Endothelial cell of umbilical vein (primary cell): ENCODE measurements at regions not wholly inside any gene's neighbourhood (a gene's known extent, or its start where the extent isn't known, plus 50 kb on each side); places are given as distances from the start of the nearest gene placed in this dataset.

Experiments used
- BruUV-seq: library from RNA; stranded (reverse); fragments of 400-500 nt; replicated peaks from 2 replicates; lab custom pipeline; 2021; lab: Mats Ljungman, UMichigan
- CTCF ChIA-PET: fragments of 300-600, 350-600 bp; sonication (Branson Sonifier 250); formaldehyde crosslinking; loops from one replicate; lab custom pipeline; 2021; ENCODE audit warnings: antibody characterized with exemption, inconsistent platforms; lab: Charles Lee
- POLR2A ChIA-PET: fragments of 300-600, 350-600 bp; sonication (Branson Sonifier 250); formaldehyde crosslinking; loops from one replicate; lab custom pipeline; 2021; ENCODE audit warnings: antibody characterized with exemption, inconsistent platforms; lab: Charles Lee
- DNase-seq: peaks from one replicate; pipeline ENCODE4 v3.0.0-alpha.2; 2011; ENCODE audit warnings: low read depth, low spot score
- FAIRE-seq: peaks from 2 replicates; lab custom pipeline; 2011; peaks lifted over from hg19 to GRCh38; lab: Jason Lieb, UNC
- H2AFZ ChIP-seq: 2 replicates; pipeline ENCODE4 v1.6.0; 2012; ENCODE audit warnings: low read depth, low read length, control low read depth, inconsistent platforms
- H3K27ac ChIP-seq: 2 replicates; pipeline ENCODE4 v1.5.1; 2011; ENCODE audit warnings: low read depth, mild to moderate bottlenecking, control low read depth, low read length, moderate library complexity; ENCODE audit not compliant: insufficient read depth
- H3K27me3 ChIP-seq, 2 experiments: 2 replicates each; pipeline versions ENCODE4 v1.6.0 to v1.6.1; 2011; ENCODE audit warnings: low read length in 2 of 2, mixed read lengths in 1 of 2; ENCODE audit not compliant: control insufficient read depth in 2 of 2, insufficient read depth in 2 of 2
- H3K36me3 ChIP-seq, 2 experiments: 2 replicates in 1 of 2; 3 replicates in 1 of 2; pipeline ENCODE4 v1.5.1; 2011; ENCODE audit warnings: low read length in 2 of 2, mild to moderate bottlenecking in 1 of 2, moderate library complexity in 1 of 2; ENCODE audit not compliant: control insufficient read depth in 2 of 2, insufficient read depth in 2 of 2; ENCODE audit errors: extremely low read depth in 1 of 2
- H3K4me1 ChIP-seq: 3 replicates; pipeline ENCODE4 v1.5.1; 2011; ENCODE audit warnings: mild to moderate bottlenecking, low read length; ENCODE audit not compliant: control insufficient read depth, insufficient read depth; ENCODE audit errors: extremely low read depth
- H3K4me2 ChIP-seq: 2 replicates; pipeline ENCODE4 v1.6.1; 2011; ENCODE audit warnings: low read length, control low read depth, mixed read lengths; ENCODE audit not compliant: insufficient read depth
- H3K4me3 ChIP-seq, 3 experiments: fragments of 200-600 bp in 1 of 3; sonication (generic), shearing (Covaris generic) in 1 of 3; replicated peaks in 1 of 3; 2 replicates each; pipeline ENCODE4 v1.5.1; 2011 to 2016; ENCODE audit warnings: control low read depth in 3 of 3, low read length in 3 of 3, mild to moderate bottlenecking in 2 of 3, inconsistent platforms in 1 of 3, low read depth in 1 of 3, moderate library complexity in 1 of 3; ENCODE audit not compliant: insufficient read depth in 1 of 3
- H3K79me2 ChIP-seq: 2 replicates; pipeline ENCODE4 v1.6.0; 2012; ENCODE audit warnings: low read length, inconsistent platforms; ENCODE audit not compliant: control insufficient read depth, insufficient read depth
- H3K9ac ChIP-seq: replicated peaks from 2 replicates; pipeline ENCODE3; 2011; ENCODE audit warnings: low read length, control low read depth; ENCODE audit not compliant: insufficient read depth; ENCODE audit errors: extremely low read depth
- H3K9me1 ChIP-seq: replicated peaks from 3 replicates; pipeline ENCODE4 v1.6.0; 2011; ENCODE audit warnings: mild to moderate bottlenecking, low read length; ENCODE audit not compliant: control insufficient read depth, insufficient read depth; ENCODE audit errors: extremely low read depth
- H3K9me3 ChIP-seq: replicated peaks from 2 replicates; pipeline ENCODE4 v1.5.1; 2012; ENCODE audit warnings: low read length, inconsistent platforms; ENCODE audit not compliant: control insufficient read depth, insufficient read depth
- H4K20me1 ChIP-seq: replicated peaks from 2 replicates; pipeline ENCODE3; 2011; ENCODE audit warnings: mild to moderate bottlenecking, low read length; ENCODE audit not compliant: control insufficient read depth, insufficient read depth; ENCODE audit errors: extremely low read depth
- EZH2 ChIP-seq: IDR thresholded peaks from 2 replicates; pipeline ENCODE4 v1.6.1; 2012; ENCODE audit warnings: borderline replicate concordance, low read depth, mild to moderate bottlenecking, moderate library complexity, low read length, inconsistent platforms; ENCODE audit not compliant: severe bottlenecking
- FOS ChIP-seq: IDR thresholded peaks from 2 replicates; pipeline ENCODE4 v1.6.1; 2011; ENCODE audit warnings: mild to moderate bottlenecking, low read length, moderate library complexity, borderline replicate concordance; ENCODE audit not compliant: insufficient read depth
- GATA2 ChIP-seq: IDR thresholded peaks from 2 replicates; pipeline ENCODE4 v1.7.0; 2011; ENCODE audit warnings: low read depth, mild to moderate bottlenecking, moderate library complexity, mixed read lengths, low read length; ENCODE audit not compliant: insufficient read length, insufficient read depth
- JUN ChIP-seq: IDR thresholded peaks from 2 replicates; pipeline ENCODE4 v1.6.1; 2011; ENCODE audit warnings: borderline replicate concordance, low read depth; ENCODE audit not compliant: insufficient read length, insufficient read depth
- MYC ChIP-seq: IDR thresholded peaks from one replicate; pipeline ENCODE4 v1.6.1; 2011; ENCODE audit warnings: mild to moderate bottlenecking, low read depth, low read length
- POLR2A ChIP-seq: IDR thresholded peaks from 2 replicates; pipeline ENCODE4 v1.6.1; 2012; ENCODE audit warnings: low read depth, mild to moderate bottlenecking, control low read depth, low read length
- POLR2AphosphoS5 ChIP-seq: IDR thresholded peaks from 2 replicates; pipeline ENCODE4 v1.6.1; 2012; ENCODE audit warnings: low read depth, mild to moderate bottlenecking, control low read depth, low read length, moderate library complexity; ENCODE audit not compliant: insufficient read depth
- dilution Hi-C: fragments of 300-500 bp; cut with MboI; formaldehyde crosslinking; loops from one replicate; pipeline ENCODE4 v1.15.0; 2019; ENCODE audit warnings: low sequenced_read_pairs; ENCODE audit not compliant: extremely low pct_ligation_motif_present
- intact Hi-C: fragments of 100-400 bp; cut with micrococcal nuclease; formaldehyde crosslinking; loops from one replicate; pipeline ENCODE4 v1.10.0; 2022
- TF ChIP-seq, protein P1 (sequence below): IDR thresholded peaks from 2 replicates; pipeline ENCODE4 v1.6.1; 2011; ENCODE audit not compliant: insufficient read depth, insufficient read length
- TF ChIP-seq, protein P2 (sequence below), 2 donors: IDR thresholded peaks; 1 replicate in 1 of 2; 2 replicates in 1 of 2; pipeline ENCODE4 v1.5.1; 2011; ENCODE audit warnings: low read length in 2 of 2, mild to moderate bottlenecking in 2 of 2, moderate library complexity in 2 of 2, control low read depth in 1 of 2, inconsistent platforms in 1 of 2, low read depth in 1 of 2; ENCODE audit not compliant: insufficient read depth in 1 of 2; ENCODE audit errors: extremely low read depth in 1 of 2

DNA sequence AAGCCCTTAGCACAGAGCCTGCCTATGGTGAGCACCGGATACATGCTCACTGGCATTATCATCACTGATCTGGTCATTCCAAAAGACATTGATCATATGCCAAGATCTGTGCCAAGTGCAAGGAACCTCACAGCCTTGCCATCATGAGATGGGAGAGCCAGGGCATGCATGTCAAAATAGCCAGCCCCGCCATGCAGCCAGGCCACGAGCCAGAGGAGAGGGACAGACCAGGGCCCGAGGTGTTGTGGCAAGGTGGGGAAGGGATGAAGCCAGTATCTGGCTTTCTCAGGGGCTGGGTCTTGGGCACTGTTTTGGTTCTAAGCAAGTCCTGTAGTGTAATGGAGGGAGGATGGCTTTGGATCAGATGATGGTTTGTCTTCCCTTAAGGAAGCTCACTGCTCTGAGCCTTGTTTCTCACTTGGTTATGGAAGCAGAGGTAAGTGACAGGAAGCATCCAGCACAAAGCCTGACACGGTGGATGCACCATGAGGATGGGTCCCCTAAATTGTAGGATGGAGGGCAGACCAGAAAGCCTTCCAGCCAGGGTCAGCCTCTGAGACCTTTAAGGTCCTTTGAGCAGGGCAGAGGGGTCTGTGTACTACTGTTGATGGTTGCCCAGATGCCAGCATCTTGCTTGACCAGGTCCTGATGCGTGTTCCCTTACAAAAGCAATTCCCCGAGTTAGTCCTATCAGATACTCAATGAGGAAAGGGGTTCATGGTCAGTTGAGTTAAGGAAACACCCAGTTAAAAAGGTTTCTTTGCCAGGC is 247.7 kb upstream of the TLE3 start:
- Histone ChIP-seq H3K9ac (no peak overlapping the region), H3K36me3 (no peaks in the 10 kb centered on the region), H4K20me1 (no peaks in the 10 kb centered on the region), H3K9me3 (no peaks in the 10 kb centered on the region), H3K27me3 (peaks cover 0 to 4% of the 10 kb centered on the region in 2 experiments), H3K4me1 (no peaks in the 10 kb centered on the region), H2AFZ (no peak overlapping the region), H3K4me3 (no peak overlapping the region), H3K27ac (no peak overlapping the region), H3K9me1 (no peaks in the 10 kb centered on the region), H3K4me2 (no peak overlapping the region), H3K79me2 (no peaks in the 10 kb centered on the region)
- BruUV-seq, result no TSS peak
- dilution Hi-C loops, result no loop called here
- DNase-seq, result no peak
- no peak for FAIRE-seq
- intact Hi-C loops, result no loop called here
- TF ChIP-seq, protein P1, sequence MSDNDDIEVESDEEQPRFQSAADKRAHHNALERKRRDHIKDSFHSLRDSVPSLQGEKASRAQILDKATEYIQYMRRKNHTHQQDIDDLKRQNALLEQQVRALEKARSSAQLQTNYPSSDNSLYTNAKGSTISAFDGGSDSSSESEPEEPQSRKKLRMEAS, result no peak
- TF ChIP-seq JUN (no peak), MYC (no peak)
- POLR2A ChIA-PET, result no interaction called here
- CTCF ChIA-PET, result no interaction called here

DNA sequence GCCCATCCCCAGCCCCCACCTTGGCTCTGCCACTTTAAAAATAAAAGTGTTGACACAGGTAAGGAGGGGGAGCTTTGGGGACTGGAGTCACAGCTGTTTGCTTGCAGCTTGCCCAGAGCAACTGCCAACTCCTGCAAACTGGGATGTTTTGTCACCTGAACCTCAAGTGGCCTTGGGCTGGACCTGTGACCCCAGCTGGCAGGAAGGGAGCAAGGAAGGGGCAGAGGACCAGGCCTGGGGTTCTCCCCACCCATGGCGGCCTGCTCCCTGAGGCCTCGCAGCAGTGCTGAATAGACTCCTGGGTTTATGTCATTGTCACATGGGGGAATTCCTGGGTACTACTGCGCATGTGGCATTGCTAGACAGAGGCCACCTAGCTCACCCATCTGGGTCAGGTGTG is 246.9 kb upstream of the TLE3 start:
- ChIA-PET POLR2A (no interaction called here), CTCF (interaction anchor here (1.3 kb wide), 1 partner anchor 18 kb away, joined by 5 read pairs; no protein-coding TSS in a partner anchor)
- Histone ChIP-seq H2AFZ (no peak overlapping the region), H3K9me1 (no peaks in the 10 kb centered on the region), H3K9me3 (no peaks in the 10 kb centered on the region), H3K9ac (no peak overlapping the region), H3K4me2 (no peak overlapping the region), H3K27me3 (peaks cover 0 to 4% of the 10 kb centered on the region in 2 experiments), H3K36me3 (no peaks in the 10 kb centered on the region), H4K20me1 (no peaks in the 10 kb centered on the region), H3K4me1 (no peaks in the 10 kb centered on the region), H3K79me2 (no peaks in the 10 kb centered on the region), H3K4me3 (no peak overlapping the region), H3K27ac (no peak overlapping the region)
- FAIRE-seq (no peak), DNase-seq (no peak)
- dilution Hi-C loops (no loop called here), intact Hi-C loops (no loop called here)
- BruUV-seq, result no TSS peak
- TF ChIP-seq POLR2AphosphoS5 (no peak), GATA2 (no peak), FOS (no peak), EZH2 (no peak), POLR2A (no peak), JUN (no peak)
- TF ChIP-seq, protein P2, sequence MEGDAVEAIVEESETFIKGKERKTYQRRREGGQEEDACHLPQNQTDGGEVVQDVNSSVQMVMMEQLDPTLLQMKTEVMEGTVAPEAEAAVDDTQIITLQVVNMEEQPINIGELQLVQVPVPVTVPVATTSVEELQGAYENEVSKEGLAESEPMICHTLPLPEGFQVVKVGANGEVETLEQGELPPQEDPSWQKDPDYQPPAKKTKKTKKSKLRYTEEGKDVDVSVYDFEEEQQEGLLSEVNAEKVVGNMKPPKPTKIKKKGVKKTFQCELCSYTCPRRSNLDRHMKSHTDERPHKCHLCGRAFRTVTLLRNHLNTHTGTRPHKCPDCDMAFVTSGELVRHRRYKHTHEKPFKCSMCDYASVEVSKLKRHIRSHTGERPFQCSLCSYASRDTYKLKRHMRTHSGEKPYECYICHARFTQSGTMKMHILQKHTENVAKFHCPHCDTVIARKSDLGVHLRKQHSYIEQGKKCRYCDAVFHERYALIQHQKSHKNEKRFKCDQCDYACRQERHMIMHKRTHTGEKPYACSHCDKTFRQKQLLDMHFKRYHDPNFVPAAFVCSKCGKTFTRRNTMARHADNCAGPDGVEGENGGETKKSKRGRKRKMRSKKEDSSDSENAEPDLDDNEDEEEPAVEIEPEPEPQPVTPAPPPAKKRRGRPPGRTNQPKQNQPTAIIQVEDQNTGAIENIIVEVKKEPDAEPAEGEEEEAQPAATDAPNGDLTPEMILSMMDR (IDR thresholded peaks at IDR 0.05; ENCODE audit: extremely low read depth in 1 of 2, insufficient read depth in 1 of 2, low read depth in 1 of 2, low read length in 2 of 2), result no peak
